ENCODE measurements at regions not wholly inside any gene's neighbourhood (a gene's known extent, or its start where the extent isn't known, plus 50 kb on each side); places are given as distances from the start of the nearest gene placed in this dataset.

- TF ChIP-seq CTCF (IDR thresholded peaks at IDR 0.05) (no peak), POLR2A (IDR thresholded peaks at IDR 0.05) (no peak)
These were observed 81.8 kb upstream of the SPACA1 start for GRCh38 chr6:87965806-87966205.

Data from body of pancreas (tissue), 4 donors.